NOMO-1 treated with dmso at 0.1 percent for 144 hours (cell line): ENCODE measurements at regions not wholly inside any gene's neighbourhood (a gene's known extent, or its start where the extent isn't known, plus 50 kb on each side); places are given as distances from the start of the nearest gene placed in this dataset.
"Not testable (repeated sequence)": the region's sequence is repeated elsewhere in the genome, so short reads cannot be mapped to it uniquely, and the experiment has no call there.

ENCODE experiments used
- DNase-seq: peaks from one replicate; lab custom pipeline; 2025; ENCODE audit not compliant: unreplicated experiment; lab: John Stamatoyannopoulos, UW

DNA sequence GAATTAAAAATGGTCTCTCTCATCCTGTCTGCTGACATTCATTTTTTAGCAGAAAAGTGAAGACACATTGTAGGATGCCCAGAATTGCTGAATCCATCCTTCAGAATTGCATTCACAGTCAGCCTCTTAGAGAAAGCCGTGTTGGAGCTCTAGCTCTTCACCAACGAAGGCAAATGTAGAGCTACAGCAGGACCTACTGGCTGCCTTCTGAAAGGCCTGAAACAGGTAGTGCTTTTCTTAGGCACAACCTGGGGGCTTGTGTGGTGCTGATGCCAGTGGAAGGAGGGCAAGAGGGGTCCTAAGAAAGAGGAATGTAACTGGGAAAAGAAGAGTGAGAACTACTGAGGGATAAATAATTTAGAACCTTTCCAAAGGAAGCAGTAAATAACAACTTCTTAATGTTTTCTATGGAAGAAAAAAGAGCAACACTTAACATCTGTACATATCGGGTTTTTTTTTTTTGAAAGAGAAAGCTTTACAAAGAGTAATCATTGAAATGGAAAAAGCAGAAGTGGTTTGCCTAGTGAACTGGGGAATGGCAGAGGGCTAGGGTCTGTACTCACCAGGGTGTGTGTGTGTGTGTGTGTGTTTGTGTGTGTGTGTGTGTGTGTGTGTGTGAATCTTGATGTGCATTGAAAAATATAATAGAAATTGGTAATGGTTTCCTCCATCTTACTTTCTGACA lies 297.8 kb downstream of the SATB1 start:
- peak; percentile 66 for DNase-seq

DNA sequence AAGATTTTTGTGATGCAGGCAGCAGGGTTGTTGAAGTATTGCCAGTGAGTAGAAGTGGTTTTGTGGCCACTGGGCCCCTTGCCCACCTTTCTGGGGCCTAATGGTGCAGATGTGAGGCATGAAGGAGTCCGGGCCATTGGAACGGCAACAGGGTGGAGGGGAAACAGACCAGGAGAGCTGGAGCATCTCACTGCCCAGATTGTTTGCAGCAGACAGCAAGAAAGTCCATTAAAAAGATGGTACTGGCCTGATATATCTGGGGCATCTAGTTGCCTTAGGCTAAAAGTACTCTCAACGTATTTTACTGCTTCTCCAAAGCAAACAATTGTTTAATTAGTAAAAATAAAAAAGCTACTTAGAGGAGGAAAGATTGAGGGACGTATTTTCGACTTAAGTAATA lies 298.4 kb downstream of the SATB1 start:
- no peak for DNase-seq

DNA sequence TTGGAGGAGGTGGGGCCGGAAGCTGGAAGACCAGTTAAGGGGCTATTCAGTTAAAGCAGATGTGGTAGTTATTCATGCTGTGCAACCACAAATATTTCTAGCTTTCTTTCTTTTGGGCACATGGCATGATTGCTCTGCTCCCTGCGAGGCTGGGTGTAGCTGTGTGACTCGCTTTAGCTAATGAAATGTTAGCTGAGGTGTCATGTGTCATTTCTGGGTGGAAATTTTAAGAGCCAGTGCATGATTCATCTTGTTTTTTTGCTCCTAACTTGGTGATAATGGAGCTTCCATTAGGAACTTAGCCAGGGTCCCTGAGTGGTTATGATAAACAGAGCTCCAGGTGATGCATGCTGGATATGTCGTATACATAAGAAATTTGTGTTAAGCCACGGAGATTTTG lies 300.6 kb downstream of the SATB1 start:
- DNase-seq, result no peak

DNA sequence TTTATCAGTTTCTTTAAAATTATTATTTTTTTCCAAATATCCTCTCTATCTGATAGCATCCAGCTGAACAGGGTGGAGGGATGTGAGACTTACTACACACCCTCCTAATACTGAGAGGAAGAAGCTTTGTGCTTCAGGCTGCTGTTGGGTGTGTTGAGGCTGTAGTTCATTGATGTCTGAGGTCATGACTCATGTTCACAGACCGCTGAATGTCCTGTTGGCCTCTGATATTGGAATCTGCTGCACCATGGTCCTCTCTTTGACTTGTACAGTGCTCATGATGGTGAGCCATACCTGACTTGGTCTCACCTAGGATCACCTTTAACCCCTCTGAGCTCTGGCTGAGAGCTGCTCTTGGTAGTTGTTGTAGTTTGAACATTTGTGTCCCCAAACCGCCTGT lies 302.9 kb downstream of the SATB1 start:
- no peak for DNase-seq

DNA sequence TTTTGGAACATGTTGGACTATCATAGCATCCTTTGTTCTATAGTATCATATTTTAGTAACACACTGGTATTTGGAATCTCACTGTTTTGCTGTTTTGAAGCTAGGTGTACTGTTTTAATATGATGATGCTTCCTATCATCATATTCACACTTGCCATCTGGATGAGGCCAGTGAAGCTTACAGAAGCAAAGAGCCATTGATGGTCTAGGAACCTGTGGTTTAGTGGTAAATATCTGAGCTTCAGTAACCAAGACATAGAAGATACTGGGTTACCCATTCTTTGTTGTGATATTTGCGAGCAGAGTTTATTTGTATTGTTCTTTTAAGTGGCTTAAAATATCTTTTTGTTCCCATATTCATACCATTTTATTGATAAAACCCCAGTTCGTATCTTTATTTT lies 304.1 kb downstream of the SATB1 start:
- DNase-seq, result no peak

DNA sequence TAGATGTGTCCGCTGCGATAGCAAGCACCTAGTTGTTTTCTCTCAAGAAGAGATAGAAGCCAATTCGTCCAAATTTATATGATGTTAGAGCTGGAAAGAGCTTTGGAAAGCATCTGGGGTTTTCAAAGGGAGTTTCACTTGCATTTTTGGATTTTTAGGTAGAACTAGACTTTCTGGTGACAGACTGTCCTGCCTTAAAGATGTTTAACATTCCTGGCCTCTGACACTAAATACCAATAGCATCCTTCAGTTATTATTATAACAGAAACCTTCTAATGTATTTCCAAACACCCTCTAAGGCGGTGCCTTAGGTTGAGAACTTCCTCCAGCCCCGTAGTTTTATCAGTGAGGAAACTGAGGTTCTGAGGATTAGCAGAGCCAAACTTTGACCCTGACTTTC lies 305.3 kb downstream of the SATB1 start:
- no peak for DNase-seq

DNA sequence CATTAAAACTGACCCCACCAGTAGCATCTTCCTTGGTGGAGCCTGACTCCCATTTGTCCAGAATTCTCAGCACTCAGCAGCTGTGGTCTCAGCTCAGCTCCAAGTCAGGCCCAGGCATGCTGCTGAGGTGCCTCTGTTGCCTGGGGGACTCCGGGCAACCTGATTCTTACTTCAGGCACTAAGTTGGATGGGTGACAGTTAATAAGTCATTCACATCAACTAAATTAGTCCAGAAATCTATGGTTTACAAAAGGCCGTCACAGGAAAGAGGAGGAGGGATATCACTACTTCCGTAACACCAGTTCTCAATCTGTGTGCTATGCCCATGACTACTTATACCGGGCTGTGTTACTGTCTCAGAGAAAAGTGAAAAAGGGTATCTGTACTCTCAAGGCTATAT lies 310.2 kb downstream of the SATB1 start:
- DNase-seq, result no peak

DNA sequence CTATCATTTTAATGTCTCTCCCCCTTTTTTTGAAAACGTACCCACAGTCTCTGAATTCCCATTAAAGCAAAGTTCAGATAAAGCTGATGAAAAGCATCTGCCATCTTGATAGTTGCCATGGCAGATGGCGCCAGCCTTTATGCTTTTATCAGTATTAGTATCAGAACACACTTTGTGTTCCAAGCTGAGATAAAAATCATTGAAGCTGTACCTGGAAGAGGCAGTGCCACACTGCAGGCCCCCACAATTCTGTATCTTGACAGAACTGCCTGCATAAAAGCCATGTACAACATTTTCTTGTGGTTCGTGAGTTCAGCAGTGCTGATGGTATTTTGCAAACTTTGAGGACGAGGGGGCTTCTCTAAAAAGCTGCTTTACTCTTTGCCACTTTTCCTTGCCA lies 311.7 kb downstream of the SATB1 start:
- DNase-seq, result no peak

DNA sequence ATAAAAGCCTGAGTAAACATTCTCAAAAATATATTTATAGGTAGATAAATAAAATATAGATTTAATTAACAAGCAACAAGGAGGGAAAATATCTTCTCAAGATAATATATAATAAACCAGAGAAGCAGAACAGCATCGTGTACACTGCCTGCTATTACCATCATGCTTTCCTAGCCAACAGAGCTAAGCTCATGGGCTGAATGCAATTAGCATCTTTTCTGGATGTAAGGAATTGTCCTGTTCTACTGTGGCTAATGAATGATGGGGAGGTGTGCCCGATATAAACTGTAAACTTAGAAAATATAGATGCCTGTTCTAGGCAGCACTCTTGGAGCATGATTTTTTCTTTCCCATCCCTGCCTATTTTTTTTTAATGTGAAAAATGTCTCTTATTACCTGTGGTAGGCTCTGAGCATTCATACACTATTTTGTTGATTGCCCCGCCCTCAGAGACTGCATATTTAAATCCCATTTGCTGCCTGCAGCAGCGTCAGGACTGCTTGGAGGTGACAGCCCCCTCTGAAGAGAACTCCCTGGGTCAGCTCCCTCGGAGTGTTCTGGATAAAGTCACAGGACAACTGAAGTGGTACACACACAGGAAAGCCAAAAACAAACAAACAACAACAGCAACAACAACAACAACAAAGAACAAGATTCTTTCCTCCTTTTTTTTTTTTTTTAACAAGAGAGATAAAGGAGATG lies 312.3 kb downstream of the SATB1 start:
- no peak for DNase-seq

DNA sequence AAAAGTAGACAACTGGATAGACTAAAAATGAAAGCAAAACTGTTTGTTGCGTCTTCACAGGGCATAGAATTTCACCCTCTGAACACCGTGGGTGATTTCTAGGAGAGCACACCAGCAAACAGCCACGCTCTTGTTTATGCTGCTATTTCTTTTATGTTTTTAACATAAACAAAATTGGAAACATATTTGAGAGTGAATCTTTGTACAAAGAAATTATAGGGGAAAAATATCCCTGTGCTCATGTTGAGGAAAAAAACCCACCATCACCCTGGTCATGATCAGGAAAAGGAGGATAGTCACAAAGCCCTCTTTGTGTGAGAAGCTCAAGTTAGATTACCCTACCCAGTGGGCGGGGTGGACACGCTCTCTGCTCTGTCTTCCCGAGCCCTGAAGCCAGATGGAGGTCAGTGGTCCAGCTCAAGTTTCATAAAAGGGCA lies 313.3 kb downstream of the SATB1 start:
- no peak for DNase-seq

DNA sequence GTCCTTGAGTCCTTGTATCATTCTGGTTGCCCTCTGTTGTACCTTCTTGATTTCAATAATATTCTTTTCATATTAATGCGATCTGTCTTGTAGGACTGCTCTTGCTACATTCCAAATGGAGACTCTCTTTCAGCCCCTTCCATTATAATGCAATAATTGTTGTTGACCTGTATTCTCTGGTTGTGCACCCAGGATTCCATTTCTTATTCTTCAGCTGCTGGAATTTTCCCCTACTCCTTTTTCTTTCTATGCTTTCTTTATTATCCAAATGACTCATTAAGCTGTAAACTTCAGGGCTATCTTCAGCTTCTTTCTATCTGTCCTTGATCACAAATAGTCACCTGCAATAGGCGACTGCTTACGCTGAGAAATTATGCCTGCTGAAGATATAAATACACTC lies 321.5 kb downstream of the SATB1 start:
- DNase-seq, result no peak

DNA sequence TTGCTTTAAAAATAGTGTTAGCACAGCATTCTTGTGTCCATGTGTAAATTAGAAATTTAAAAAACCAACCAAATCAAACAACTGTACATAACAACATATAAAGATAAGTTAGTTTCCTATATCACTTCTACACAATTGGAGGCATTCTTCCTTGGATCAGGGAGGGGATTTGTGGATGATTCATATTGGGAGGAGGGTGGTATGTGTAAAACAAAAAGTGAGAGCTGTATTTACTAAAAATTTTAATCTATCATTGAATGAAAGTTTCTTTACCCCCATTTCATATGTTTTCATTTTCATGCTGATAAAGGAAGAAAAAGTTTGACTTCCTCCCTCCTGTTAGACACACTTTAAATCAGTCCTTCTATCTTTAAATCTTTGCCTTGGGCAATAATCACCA lies 325.0 kb downstream of the SATB1 start:
- DNase-seq, result no peak

DNA sequence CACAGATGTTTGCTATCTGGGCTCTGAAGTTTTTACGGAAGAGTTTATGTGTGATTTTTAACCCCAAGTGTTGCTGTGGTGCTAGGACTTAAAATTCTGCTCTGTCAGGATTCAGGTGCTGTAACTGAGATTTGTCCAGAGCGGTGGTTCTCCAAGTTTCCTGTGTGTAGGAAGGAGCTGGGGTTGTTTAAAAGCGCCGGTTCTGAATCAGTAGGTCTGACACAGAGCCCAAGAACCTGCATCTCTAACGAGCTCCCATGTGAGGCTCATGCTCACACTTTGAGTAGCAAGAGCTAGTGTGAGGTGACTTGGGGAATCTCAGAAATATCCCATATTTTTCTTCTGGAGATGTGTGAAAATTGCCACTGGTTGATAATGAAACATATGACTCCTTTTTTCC lies 325.5 kb downstream of the SATB1 start:
- no peak for DNase-seq

DNA sequence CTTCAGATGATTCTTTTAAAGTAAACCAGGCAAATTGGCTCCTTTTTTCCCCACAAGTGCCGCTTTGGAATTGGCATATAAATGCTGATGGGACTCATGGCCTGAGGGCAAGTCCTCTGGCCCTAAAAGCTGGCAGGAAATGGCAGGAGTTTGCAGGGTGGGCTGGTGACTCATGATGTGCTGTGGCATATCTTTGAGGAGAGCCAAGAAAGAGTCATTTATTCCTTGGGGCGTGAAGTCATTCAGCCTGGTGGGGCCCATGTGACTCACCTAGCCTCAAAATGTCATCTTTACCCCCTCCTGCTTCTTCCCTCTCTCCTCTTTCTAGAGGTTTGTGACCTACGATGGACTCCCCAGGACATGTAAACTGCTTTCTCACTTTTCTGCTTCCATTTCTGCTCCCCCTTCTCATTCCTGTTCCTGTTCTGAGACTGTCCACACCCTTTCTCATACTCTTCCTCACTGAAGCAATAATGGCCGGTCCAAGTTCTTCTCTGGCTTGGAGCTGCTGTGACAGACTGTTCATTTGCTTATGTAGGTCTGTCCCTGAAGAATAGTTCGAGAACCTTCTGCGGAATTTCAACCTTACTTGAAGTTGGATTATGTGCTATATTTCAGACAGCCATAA lies 326.1 kb downstream of the SATB1 start:
- DNase-seq, result no peak

DNA sequence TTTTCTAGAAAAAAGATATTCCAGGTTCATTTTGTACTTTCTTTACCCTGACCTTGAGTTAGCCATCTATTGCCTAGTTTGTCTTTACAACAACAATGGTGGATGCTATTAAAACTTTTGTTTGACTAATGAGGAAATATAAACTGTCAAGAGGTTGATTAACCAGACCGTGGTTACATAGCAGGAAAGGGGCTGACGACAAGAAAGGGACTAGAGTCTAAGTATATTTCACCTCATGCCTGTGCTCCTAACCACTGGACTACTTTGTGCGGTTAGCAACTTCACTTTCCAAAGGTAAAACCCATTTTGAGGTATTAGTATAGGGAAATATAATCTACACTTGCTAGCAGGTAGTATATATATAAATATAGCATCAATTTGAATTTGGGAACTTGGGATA lies 327.1 kb downstream of the SATB1 start:
- DNase-seq, result no peak

DNA sequence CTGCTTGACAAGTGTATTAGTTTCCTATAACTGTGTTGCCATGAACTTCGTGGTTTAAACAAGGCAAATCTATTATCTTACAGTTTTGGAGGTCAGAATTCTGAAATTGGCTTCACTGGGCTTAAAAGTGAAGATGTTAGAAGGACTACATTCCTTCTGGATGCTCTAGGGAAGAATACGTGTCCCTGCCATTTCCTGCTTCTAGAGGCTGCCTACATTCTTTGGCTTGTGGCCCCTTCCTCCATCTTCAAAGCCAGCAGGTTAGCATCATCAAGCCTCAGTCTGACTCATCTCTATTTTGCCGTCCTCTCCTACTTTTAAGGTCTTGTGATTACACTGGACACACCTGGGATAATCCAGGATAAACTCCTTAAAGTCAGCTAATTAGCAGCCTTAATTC lies 327.7 kb downstream of the SATB1 start:
- DNase-seq, result no peak

DNA sequence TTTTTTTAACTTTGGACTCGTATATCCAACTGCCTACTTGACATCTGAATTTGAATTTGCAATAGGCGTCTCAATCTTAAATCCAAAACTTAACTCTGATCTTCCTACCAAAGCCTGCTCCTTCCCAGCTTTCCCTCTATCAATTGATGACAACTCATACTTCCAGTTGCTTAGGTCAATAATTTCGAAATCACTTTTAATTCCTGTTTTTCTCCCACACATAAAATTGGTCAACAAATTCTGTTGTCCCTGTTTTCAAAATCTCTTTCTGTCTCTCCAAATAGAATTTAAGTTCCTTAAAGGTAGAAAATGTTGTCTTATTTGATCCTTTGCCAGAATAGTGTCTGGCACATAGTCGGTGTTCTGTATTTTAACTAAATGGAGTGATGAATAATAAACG lies 332.4 kb downstream of the SATB1 start:
- no peak for DNase-seq

DNA sequence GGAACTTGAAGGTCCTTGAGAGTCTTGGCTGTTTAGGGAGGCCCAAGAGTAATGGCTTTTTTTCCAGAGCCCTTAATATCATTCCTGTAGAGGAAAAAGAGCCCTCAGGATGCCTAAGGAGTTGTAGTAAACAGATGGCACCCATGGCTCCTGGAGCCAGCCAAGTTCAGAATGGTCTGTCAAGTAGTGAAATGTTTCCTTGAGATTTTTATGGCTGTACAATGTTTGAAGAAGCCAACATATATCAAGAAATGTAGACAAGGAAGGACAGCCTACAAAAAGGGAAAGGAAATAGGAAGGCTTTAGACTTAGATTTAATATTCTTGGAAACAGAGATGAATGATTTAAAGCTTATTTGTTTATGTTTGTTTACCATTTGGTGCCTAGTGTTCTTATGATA lies 334.8 kb downstream of the SATB1 start:
- no peak for DNase-seq

DNA sequence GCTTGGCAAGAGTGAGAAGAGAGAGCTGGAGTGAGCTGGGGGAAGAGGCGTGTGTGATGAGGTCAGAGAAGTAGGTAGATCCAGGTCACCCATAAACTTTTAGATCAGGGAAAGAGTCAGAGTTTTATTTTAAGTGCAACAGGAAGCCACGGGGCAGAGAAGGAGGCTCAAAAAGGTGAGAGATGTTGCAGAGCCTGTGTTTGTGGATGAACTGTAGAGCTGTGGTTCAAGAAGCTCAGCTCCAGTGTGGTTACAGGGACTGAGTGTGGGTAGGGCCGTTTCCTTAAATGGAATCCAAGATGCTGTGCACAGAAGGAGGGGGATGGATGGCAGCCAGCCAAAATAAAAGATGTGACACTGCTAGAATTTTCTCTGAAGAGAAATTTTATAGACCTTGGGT lies 337.2 kb downstream of the SATB1 start:
- no peak for DNase-seq

DNA sequence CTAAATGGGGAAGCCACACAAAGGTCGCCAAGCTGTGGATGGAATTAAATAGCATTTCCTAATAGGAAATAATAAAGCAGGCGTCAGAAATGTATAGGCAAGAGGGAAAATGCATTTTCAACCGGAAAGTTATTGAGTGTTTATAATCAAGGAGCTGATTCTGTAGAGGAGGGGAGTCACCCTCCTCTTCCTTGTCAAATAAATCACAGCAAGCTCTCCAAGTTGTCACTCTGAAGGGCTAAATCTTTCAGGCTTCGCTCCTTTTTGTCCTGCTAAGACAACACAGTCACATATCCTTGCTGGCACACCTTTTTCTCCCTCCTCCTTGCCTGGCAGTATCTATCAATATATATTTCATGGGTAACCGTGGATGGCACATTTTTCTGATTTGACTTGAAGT lies 338.4 kb downstream of the SATB1 start:
- DNase-seq, result no peak

DNA sequence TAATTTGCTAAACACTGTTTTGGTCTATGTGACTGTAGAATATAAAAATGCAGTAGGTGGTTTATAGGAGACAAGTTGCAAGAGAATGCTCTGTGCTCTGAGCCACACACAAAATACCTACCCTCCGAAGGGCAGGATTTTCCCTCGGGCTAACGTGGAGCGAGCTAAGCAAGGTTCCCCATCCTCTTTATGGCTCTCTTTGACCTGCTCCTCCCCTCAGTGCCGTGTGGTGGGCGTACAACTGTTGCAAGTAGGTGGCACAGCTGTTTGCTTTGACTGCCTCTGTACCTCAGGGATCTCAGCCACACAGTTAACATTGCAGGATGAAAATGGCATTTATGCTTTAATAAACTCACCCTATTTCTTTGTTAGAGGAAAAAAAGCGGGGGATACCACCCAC lies 339.1 kb downstream of the SATB1 start:
- no peak for DNase-seq

DNA sequence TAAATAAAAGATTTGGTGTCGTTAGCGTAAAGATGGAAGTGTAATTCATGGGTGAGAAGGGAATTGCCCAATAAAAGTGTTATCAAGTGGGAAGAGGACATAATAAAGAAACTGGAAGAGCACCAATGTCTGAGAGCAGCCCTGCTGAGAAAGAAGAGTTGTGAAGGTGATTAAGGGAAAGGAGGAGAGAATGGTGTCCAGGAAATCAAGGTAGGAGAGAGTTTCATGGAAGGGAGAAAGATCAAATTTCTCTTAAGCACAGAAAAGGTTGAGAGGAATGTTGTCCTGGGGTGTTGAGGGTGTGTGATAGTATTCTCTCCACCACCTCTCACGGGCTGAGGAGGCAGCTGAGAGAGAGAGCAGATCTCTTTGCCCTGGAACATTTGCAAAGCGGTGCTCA lies 339.7 kb downstream of the SATB1 start:
- no peak for DNase-seq

DNA sequence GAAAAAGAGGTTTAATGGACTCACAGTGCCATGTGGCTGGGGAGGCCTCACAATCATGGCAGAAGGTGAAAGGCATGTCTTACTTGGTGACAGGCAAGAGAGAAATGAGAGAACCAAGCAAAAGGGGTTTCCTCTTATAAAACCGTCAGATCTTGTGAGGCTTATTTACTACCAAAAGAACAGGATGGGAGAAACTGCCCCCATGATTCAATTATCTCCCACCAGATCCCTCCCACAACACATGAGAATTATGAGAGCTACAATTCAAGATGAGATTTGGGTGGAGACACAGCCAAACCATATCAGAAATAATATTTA lies 340.8 kb upstream of the TBC1D5 start:
- not testable (repeated sequence) for DNase-seq
